ENCODE measurements at regions not wholly inside any gene's neighbourhood (a gene's known extent, or its start where the extent isn't known, plus 50 kb on each side); places are given as distances from the start of the nearest gene placed in this dataset.

DNA sequence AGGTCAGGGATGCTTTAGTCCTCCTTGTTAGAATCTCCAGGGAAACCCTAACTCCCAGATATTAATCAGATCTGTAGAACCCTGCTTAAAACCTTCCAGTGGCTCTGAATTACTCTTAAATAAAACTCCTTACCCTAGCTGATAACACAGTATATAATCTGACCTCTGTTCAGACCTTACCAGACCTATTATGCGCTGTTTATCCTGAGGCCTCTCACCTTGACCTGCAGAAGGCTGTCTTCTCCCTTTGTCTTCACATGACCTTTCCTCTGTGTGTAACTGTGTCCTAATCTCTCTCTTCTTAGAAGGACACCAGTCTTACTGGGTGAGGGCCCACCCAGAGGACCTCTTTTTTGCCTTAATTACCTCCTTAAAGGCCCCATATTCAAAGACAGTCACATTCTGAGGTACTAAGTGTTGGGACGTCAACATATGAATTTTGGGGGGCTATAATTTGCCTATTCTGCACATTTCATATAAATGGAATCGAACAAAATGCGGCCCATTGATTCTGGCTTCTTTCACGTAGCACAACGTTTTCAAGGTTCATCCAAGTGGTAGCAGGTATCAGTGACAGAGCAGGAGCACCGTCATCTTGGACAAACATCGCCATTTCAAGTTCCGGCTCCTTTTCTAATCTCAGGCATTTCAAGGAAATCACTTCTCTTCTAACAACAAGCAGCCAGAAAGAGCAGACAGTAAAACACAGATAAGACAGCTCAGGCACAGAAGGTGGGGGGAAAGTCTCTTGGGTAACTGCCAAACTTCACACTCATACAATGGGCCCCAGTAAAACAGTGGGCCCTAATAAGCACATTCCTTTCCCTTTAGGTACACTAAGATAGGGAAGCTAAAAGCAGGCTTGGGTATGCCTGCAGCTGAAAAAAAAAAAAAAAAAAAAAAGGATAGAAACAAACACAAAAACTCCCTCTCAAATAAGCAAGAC is 200.2 kb upstream of the NUDT4 start:
- Mint-ChIP-seq H3K27me3 (no peaks in the 10 kb centered on the region), H3K9me3 (no peaks in the 10 kb centered on the region), H3K4me1 (ENCODE audit: low read depth) (peaks cover 4% of the 10 kb centered on the region), H3K36me3 (ENCODE audit: low read depth) (no peaks in the 10 kb centered on the region), H3K27ac (no peak overlapping the region), H3K4me3 (no peak overlapping the region)

DNA sequence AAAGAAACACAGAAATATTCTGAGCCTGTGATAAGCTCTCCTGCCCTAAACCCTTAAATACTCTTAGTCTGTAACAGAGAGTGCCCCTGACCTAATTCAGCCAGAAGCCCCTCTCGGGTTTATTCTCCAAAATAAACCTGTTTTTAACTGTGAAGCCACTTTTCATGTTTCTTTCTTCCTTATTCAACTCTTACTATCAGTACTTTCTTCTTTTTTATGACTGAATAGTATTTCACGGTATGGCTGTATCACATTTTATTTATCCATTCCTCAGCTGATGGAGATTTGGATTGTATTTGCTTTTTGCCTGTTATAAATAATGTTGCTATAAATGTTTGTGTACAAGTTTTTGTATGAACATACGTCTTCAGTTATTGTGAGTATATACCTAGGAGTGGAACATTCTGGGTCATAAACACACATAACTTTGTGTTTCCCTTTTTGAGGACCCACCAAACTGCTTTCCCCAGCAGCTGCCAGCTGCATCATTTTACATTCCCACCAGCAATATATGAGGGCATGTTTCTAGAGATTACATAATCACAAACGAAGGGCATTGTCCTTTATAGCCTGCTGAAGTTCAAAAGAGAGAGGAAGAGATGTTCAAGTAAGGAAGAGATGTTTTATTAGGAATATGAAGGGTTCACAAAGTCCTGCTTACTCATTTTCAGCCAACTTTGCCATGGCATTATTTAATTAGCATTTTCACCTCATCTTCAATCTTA is 199.4 kb upstream of the NUDT4 start:
- H3K27me3 Mint-ChIP-seq = no peaks in the 10 kb centered on the region
- H3K4me1 Mint-ChIP-seq (ENCODE audit: low read depth) = peaks cover 4% of the 10 kb centered on the region
- H3K36me3 Mint-ChIP-seq (ENCODE audit: low read depth) = no peaks in the 10 kb centered on the region
- H3K27ac Mint-ChIP-seq = no peak overlapping the region
- H3K4me3 Mint-ChIP-seq = no peak overlapping the region
- no peaks in the 10 kb centered on the region for H3K9me3 Mint-ChIP-seq

DNA sequence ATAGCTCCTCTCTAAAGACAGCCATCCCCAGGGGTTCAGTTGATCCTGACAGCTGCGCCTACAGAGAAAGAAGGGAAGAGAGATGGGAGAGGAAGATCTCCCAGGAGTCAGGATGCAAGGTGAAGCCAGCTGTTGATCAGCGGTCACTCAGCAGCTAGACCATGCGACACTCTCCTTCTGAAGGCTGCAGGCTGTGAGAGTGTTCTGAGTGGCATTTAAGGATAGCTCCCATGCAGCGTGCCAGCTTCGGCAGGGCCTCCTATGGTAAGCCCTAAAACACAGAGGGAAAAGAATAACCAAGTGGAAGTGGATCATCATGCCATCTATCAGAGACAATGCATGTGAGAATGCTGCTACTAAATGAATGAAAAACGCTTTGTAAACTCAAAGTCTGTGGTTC is 197.9 kb upstream of the NUDT4 start:
- no peaks in the 10 kb centered on the region for H3K9me3 Mint-ChIP-seq
- no peak overlapping the region for H3K4me3 Mint-ChIP-seq
- no peak overlapping the region for H3K27ac Mint-ChIP-seq
- peaks cover 15% of the 10 kb centered on the region for H3K4me1 Mint-ChIP-seq (ENCODE audit: low read depth)
- no peaks in the 10 kb centered on the region for H3K27me3 Mint-ChIP-seq
- H3K36me3 Mint-ChIP-seq (ENCODE audit: low read depth) = no peaks in the 10 kb centered on the region

DNA sequence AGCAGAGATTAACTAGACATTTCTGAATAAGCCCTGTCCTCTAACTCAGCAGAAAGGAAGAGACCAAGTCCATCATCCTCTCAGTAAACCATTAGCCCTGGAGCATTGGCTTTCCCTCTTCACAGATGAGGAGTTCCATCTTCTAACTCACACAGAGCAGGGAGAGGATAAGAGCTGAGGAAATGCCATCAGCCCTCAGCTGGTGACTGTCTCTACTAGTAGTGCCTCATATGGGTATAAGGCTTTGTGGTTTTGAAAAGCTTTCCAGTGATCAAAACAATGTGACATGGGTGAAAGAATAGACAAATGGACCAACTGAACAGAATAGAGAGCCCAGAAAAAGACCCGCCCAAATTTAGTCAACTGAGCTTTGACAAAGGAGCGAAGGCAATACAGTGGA is 197.2 kb upstream of the NUDT4 start:
- Mint-ChIP-seq H3K9me3 (no peaks in the 10 kb centered on the region), H3K36me3 (ENCODE audit: low read depth) (no peaks in the 10 kb centered on the region), H3K4me3 (no peak overlapping the region), H3K4me1 (ENCODE audit: low read depth) (peaks cover 23% of the 10 kb centered on the region), H3K27me3 (no peaks in the 10 kb centered on the region), H3K27ac (no peak overlapping the region)

DNA sequence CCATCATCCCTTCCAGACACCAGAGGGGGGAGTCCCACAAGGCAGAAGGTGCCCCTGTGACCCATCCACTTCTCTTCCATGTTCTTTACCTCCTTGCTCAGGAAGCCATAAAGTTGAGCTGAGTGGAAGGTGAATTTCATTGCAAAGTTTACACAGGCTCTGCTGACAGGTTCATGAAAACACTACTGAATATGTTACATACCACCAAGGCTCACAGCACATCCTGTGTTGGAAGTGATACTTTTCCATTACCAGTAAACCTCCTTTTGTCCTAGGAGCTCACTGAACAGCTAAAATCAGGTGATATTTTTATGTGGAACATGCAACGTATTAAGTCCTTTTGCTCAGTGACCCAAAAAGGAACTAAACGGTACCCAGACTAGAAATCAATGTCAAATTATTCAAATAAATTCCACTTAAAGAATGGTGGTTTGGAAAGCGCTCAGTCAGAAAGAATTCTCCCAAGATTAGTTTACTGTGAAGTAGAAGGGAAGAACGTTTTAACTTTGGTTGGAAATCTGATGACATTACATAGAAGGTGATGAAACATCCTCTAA is 196.2 kb upstream of the NUDT4 start:
- no peaks in the 10 kb centered on the region for H3K9me3 Mint-ChIP-seq
- peaks cover 32% of the 10 kb centered on the region for H3K4me1 Mint-ChIP-seq (ENCODE audit: low read depth)
- H3K27ac Mint-ChIP-seq = no peak overlapping the region
- H3K27me3 Mint-ChIP-seq = no peaks in the 10 kb centered on the region
- H3K4me3 Mint-ChIP-seq = no peak overlapping the region
- H3K36me3 Mint-ChIP-seq (ENCODE audit: low read depth) = no peaks in the 10 kb centered on the region

DNA sequence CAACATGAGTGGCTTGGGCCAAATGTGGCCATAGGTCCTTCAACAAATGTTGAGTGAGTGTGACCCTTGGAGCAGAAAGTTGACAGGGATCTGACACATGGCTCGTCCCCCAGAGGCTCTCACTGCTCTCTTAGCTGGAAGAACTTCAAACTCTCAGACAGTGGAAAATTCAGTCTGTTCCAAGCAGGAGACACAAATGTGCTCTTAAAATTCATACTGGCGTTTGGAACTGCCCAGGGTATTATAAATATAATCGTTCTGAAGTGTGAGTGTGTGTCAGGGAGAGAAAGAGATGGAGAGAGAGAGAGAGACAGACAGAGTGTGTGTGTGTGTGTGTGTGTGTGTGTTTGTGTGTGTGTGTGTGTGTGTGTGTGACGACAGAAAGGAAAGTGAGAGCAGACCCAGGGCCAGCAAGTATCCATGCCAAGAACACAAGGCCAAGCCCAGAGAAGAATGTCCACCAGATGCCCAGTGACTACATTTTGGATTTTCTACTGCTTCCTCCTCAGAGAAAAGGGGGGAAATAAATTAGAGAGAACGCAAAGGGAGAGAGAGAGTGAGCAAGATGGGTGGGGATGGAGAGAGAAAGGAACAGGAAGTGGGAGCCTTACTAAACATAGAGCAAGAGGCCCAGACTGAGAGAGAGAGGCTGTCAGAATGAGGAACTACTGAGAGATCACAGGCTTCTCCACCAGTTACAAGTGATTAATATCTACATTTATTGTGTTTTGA is 193.6 kb upstream of the NUDT4 start:
- no peaks in the 10 kb centered on the region for H3K9me3 Mint-ChIP-seq
- H3K27ac Mint-ChIP-seq = peak overlapping the region; percentile 76
- H3K4me3 Mint-ChIP-seq = no peak overlapping the region
- peaks cover 34% of the 10 kb centered on the region for H3K4me1 Mint-ChIP-seq (ENCODE audit: low read depth)
- H3K36me3 Mint-ChIP-seq (ENCODE audit: low read depth) = no peaks in the 10 kb centered on the region
- no peaks in the 10 kb centered on the region for H3K27me3 Mint-ChIP-seq

DNA sequence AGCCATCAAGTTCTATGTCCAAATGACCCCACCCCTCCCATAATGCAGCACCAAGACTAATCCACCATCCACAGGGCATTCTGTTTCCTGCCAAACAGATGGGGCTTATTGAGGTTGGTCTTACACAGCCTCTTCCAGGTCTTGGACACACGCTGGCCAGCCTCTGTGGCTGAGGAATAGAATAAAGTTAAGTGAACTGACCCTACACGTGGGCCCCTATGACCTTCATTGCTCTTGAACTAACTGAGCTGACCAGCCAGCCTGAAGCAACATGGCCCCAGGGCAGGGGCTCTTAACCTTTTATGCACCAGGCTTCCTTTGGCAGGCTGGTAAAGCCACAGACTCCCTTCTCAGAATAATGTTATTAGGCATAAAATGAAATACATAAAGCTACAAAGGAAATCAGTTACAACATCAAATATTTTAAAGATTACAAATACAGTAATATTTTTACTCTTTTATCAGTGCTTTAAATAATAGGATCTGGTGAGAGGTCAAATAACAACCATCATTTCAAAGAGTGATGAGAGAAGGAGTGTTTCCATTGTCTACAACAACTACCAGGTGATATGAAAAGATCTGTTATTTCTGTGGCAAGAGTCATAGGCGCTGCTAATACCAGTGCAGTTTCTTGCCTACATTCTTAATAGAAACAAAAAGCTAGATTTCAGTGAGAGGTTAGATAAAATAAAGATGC is 192.9 kb upstream of the NUDT4 start:
- Mint-ChIP-seq H3K27ac (peak overlapping the region; percentile 76), H3K9me3 (no peaks in the 10 kb centered on the region), H3K27me3 (no peaks in the 10 kb centered on the region), H3K4me3 (no peak overlapping the region), H3K4me1 (ENCODE audit: low read depth) (peaks cover 34% of the 10 kb centered on the region), H3K36me3 (ENCODE audit: low read depth) (no peaks in the 10 kb centered on the region)

DNA sequence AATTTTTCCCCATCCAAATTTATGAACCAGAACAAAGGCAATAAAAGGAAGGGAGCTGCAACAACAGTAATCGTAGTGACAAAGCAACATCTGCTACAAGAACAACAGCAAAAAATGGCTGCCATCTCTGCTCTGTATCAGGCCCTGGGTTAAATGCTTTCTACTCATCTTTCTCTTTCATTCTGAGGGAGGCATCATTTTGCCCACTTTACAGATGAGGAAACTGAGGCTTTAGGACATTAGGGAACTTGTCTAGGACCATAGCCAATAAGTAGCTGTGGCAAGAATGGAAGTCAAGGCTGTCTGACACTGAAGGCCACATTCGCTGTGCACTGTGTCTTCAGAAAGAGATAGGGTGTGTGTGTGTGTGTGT is 192.4 kb upstream of the NUDT4 start:
- peaks cover 34% of the 10 kb centered on the region for H3K4me1 Mint-ChIP-seq (ENCODE audit: low read depth)
- H3K4me3 Mint-ChIP-seq = no peak overlapping the region
- H3K9me3 Mint-ChIP-seq = no peaks in the 10 kb centered on the region
- no peaks in the 10 kb centered on the region for H3K36me3 Mint-ChIP-seq (ENCODE audit: low read depth)
- H3K27me3 Mint-ChIP-seq = no peaks in the 10 kb centered on the region
- no peak overlapping the region for H3K27ac Mint-ChIP-seq

DNA sequence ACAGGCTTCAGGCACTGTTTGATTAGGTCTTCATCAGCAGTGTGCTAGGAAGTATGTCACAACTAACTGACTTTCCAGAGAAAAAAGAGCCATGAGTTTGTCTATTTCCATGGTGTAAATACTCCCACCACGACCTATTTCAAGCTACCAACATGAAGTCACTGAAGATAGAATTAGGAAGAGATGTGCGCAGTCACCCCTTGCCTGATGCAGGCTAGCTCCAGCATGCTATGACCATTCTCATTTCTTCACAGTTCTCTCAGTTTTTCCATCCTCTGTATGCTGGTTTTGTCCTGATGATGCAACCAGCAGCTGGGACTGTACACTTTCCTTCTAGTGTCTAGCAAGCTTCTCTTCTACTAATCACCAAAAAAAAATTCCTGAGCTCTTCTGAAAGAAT is 191.6 kb upstream of the NUDT4 start:
- Mint-ChIP-seq H3K4me3 (no peak overlapping the region), H3K9me3 (no peaks in the 10 kb centered on the region), H3K27me3 (no peaks in the 10 kb centered on the region), H3K36me3 (ENCODE audit: low read depth) (no peaks in the 10 kb centered on the region), H3K4me1 (ENCODE audit: low read depth) (peaks cover 30% of the 10 kb centered on the region), H3K27ac (no peak overlapping the region)

DNA sequence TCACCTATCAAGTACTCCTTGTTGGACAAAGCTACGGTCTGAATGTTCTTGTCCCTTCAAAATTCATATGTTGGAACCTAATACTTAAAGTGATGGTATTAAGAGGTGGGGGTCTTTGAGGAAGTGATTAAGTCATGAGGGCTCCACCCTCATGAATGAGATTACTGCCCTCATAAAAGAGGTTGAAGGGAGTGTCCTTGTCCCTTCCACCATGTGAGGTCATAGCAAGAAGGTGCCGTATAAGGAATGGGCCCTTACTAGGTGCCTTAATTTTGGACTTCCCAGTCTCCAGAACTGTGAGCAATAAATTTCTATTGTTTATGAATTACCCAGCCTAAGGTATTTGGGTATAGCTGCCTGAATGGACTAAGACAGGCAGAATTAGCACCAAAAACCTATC is 191.1 kb upstream of the NUDT4 start:
- Mint-ChIP-seq H3K4me3 (no peak overlapping the region), H3K27me3 (no peaks in the 10 kb centered on the region), H3K36me3 (ENCODE audit: low read depth) (no peaks in the 10 kb centered on the region), H3K27ac (no peak overlapping the region), H3K4me1 (ENCODE audit: low read depth) (peaks cover 30% of the 10 kb centered on the region), H3K9me3 (no peaks in the 10 kb centered on the region)

DNA sequence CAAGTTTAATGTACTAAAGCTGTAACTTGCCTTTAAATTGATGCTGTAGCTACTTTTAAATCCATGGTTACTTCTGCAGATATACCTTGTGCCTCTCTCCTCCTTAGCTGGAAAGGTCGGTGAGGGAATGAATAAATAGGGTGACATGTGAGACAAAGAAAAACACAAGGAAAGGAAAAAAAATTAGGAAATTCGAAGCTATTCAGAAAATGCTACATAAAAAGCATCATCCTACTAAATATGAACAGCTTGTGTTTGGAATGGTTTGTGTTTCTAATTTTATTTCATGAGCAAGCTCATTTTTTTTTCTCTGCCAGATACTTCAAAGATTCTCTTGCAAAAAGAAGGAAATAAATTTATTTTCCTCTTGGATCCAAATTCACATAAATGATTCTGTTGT is 186.3 kb upstream of the NUDT4 start:
- Mint-ChIP-seq H3K9me3 (peaks cover 8% of the 10 kb centered on the region), H3K4me3 (no peak overlapping the region), H3K27ac (no peak overlapping the region), H3K4me1 (ENCODE audit: low read depth) (peaks cover 2% of the 10 kb centered on the region), H3K27me3 (no peaks in the 10 kb centered on the region), H3K36me3 (ENCODE audit: low read depth) (no peaks in the 10 kb centered on the region)

DNA sequence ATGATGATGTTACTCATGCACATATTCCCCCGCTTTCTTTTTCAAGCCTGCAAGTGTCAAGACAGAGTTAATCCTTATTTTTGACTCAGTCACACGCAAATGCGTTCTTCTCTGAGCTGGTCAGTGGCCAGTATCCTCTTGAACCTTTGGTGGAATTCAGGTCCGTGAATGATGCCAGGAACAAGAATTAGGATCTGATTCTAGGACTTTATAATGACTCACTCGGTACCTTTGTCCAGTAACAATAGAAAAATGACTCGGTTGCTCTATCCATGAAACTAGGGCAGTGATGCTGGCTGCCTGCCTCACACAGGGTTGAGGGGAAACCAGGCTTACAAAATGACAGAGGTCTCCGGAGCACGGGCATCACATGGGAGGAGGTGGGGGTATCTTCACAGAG is 185.8 kb upstream of the NUDT4 start:
- Mint-ChIP-seq H3K9me3 (peaks cover 8% of the 10 kb centered on the region), H3K27ac (no peak overlapping the region), H3K36me3 (ENCODE audit: low read depth) (no peaks in the 10 kb centered on the region), H3K4me3 (no peak overlapping the region), H3K4me1 (ENCODE audit: low read depth) (no peaks in the 10 kb centered on the region), H3K27me3 (no peaks in the 10 kb centered on the region)

DNA sequence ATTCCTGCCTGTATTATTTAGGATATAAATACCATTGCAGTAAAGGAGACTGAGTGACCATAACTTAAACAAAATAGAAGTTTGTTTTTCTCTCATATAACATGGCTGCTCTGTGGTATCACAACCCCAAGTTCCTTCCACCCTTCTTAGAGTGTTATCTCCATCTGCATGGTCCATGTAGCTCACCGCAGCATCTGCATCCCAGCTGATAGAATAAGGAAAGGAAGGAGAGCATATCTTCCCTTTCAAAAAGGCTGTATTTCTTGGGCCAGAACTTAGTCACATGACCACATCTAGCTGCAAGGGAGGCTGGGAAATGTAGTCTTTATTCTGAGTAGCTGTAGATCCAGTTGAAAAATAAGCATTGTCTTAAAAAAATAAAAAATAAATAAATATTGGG is 184.8 kb upstream of the NUDT4 start:
- Mint-ChIP-seq H3K27ac (no peak overlapping the region), H3K27me3 (no peaks in the 10 kb centered on the region), H3K9me3 (peaks cover 8% of the 10 kb centered on the region), H3K4me1 (ENCODE audit: low read depth) (no peaks in the 10 kb centered on the region), H3K4me3 (no peak overlapping the region), H3K36me3 (ENCODE audit: low read depth) (no peaks in the 10 kb centered on the region)

DNA sequence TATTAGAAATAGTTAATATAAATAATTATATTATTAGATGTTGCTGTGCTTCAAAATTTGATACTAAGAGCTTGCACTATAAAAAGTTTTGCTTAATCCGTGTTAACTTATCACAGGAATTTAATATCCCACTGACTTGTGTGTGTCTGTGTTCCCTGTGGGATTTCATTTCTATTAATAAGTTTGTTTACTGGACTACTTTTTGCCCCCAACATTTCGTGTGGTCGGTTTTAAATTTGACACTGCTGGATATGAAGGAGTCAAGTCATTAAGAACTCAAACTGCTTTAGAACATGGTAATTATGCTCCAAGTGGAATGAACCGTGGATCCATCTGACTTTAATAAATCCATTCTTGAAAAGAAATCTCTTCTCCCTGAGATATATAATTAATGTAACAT is 182.2 kb upstream of the NUDT4 start:
- Mint-ChIP-seq H3K27me3 (peaks cover 6% of the 10 kb centered on the region), H3K36me3 (ENCODE audit: low read depth) (no peaks in the 10 kb centered on the region), H3K4me1 (ENCODE audit: low read depth) (no peaks in the 10 kb centered on the region), H3K9me3 (peaks cover 8% of the 10 kb centered on the region), H3K4me3 (no peak overlapping the region), H3K27ac (no peak overlapping the region)

All from stimulated activated naive CD8-positive, alpha-beta T cell treated with anti-CD3 and anti-CD28 coated beads, Interleukin-15, Interleukin-2, amounts not matched to agents 100 ng/mL and 50 ng/mL, for 24 hours (primary cell).